ENCODE measurements at regions not wholly inside any gene's neighbourhood (a gene's known extent, or its start where the extent isn't known, plus 50 kb on each side); places are given as distances from the start of the nearest gene placed in this dataset.

- no peak for TF ChIP-seq CTCF (optimal IDR thresholded peaks at IDR 0.05 in 1 of 3, IDR thresholded peaks at IDR 0.05 in 1 of 3, conservative IDR thresholded peaks at IDR 0.05 in 1 of 3; ENCODE audit: extremely low read depth in 1 of 3, insufficient read depth in 2 of 3, low read length in 3 of 3)
- TF ChIP-seq EZH2 (IDR thresholded peaks at IDR 0.05; ENCODE audit: low read length), result no peak
Measured at GRCh38 chr6:158909938-158910337, 90.1 kb downstream of the RSPH3 start.
